ENCODE measurements at regions not wholly inside any gene's neighbourhood (a gene's known extent, or its start where the extent isn't known, plus 50 kb on each side); places are given as distances from the start of the nearest gene placed in this dataset.

DNA sequence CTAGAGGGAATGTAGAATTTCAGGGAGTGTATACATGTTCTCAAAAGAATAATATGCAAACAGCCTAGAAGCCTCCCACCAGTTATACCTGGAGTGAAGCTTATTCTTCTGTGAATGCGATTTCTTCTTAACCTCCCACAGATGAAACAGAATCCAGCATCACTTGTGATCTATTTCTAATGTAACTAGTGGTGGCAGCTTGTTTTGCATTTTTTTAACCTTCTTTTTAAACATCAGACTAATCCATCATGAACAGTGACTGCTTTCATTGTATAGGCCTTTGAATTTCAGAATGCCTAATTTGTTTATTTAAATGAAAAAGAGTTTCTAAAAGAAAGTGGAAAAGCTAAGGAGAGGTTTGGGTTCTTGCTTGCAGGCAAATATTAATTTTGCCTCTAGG is 85.7 kb upstream of the EPHA4 start:
- Histone ChIP-seq H4K20me1 (ENCODE audit: low read depth, low read length) (no peaks in the 10 kb centered on the region), H3K36me3 (ENCODE audit: low read length) (no peaks in the 10 kb centered on the region), H3K9me2 (replicated peaks; ENCODE audit: insufficient read depth, low read length) (no peaks in the 10 kb centered on the region), H3K4me3 (ENCODE audit: insufficient read depth, low read length, poor library complexity, severe bottlenecking) (no peak overlapping the region), H3K9ac (ENCODE audit: low read length) (no peak overlapping the region), H3K9me3 (ENCODE audit: insufficient read depth, low read length) (no peaks in the 10 kb centered on the region), H3K27me3 (ENCODE audit: low read length) (no peaks in the 10 kb centered on the region), H3K27ac (ENCODE audit: low read depth, low read length) (no peak overlapping the region), H3F3A (ENCODE audit: insufficient read depth) (no peaks in the 10 kb centered on the region), H3K79me2 (ENCODE audit: insufficient read depth, low read length) (no peaks in the 10 kb centered on the region), H3K4me2 (ENCODE audit: low read depth, low read length, poor library complexity, severe bottlenecking) (no peak overlapping the region), H2AFZ (ENCODE audit: low read depth, low read length, severe bottlenecking) (no peak overlapping the region)
- TF ChIP-seq, protein P1, sequence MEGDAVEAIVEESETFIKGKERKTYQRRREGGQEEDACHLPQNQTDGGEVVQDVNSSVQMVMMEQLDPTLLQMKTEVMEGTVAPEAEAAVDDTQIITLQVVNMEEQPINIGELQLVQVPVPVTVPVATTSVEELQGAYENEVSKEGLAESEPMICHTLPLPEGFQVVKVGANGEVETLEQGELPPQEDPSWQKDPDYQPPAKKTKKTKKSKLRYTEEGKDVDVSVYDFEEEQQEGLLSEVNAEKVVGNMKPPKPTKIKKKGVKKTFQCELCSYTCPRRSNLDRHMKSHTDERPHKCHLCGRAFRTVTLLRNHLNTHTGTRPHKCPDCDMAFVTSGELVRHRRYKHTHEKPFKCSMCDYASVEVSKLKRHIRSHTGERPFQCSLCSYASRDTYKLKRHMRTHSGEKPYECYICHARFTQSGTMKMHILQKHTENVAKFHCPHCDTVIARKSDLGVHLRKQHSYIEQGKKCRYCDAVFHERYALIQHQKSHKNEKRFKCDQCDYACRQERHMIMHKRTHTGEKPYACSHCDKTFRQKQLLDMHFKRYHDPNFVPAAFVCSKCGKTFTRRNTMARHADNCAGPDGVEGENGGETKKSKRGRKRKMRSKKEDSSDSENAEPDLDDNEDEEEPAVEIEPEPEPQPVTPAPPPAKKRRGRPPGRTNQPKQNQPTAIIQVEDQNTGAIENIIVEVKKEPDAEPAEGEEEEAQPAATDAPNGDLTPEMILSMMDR (IDR thresholded peaks at IDR 0.05; ENCODE audit: insufficient read depth, low read length, poor library complexity, severe bottlenecking), result no peak
- TF ChIP-seq EZH2phosphoT487 (conservative IDR thresholded peaks at IDR 0.05; ENCODE audit: low read length), result no peak

- no peaks in the 10 kb centered on the region for H3K36me3 ChIP-seq (ENCODE audit: low read length)
- H3K4me2 ChIP-seq (ENCODE audit: low read depth, low read length, poor library complexity, severe bottlenecking), result no peak overlapping the region
- TF ChIP-seq, protein P1 (IDR thresholded peaks at IDR 0.05; ENCODE audit: insufficient read depth, low read length, poor library complexity, severe bottlenecking), result no peak
- TF ChIP-seq EZH2phosphoT487 (conservative IDR thresholded peaks at IDR 0.05; ENCODE audit: low read length), result no peak
- no peaks in the 10 kb centered on the region for H3K79me2 ChIP-seq (ENCODE audit: insufficient read depth, low read length)
- no peak overlapping the region for H2AFZ ChIP-seq (ENCODE audit: low read depth, low read length, severe bottlenecking)
- no peaks in the 10 kb centered on the region for H4K20me1 ChIP-seq (ENCODE audit: low read depth, low read length)
- H3K27ac ChIP-seq (ENCODE audit: low read depth, low read length), result no peak overlapping the region
- H3K9ac ChIP-seq (ENCODE audit: low read length), result no peak overlapping the region
- H3K9me2 ChIP-seq (replicated peaks; ENCODE audit: insufficient read depth, low read length), result no peaks in the 10 kb centered on the region; the same call in none of the 2 replicates
- no peaks in the 10 kb centered on the region for H3F3A ChIP-seq (ENCODE audit: insufficient read depth)
- H3K4me3 ChIP-seq (ENCODE audit: insufficient read depth, low read length, poor library complexity, severe bottlenecking), result no peak overlapping the region
- no peaks in the 10 kb centered on the region; the same call in 1 of the 2 replicates for H3K27me3 ChIP-seq (ENCODE audit: low read length)
- no peaks in the 10 kb centered on the region for H3K9me3 ChIP-seq (ENCODE audit: insufficient read depth, low read length)
These were observed 83.2 kb upstream of the EPHA4 start for GRCh38 chr2:221655300-221655699.

- Histone ChIP-seq H3K27ac (ENCODE audit: low read depth, low read length) (no peak overlapping the region), H3K4me2 (ENCODE audit: low read depth, low read length, poor library complexity, severe bottlenecking) (no peak overlapping the region), H3K27me3 (ENCODE audit: low read length) (no peaks in the 10 kb centered on the region; the same call in 1 of the 2 replicates), H3K79me2 (ENCODE audit: insufficient read depth, low read length) (no peaks in the 10 kb centered on the region), H2AFZ (ENCODE audit: low read depth, low read length, severe bottlenecking) (no peak overlapping the region), H3K9me3 (ENCODE audit: insufficient read depth, low read length) (no peaks in the 10 kb centered on the region), H3F3A (ENCODE audit: insufficient read depth) (no peaks in the 10 kb centered on the region), H3K9ac (ENCODE audit: low read length) (no peak overlapping the region), H3K9me2 (replicated peaks; ENCODE audit: insufficient read depth, low read length) (no peaks in the 10 kb centered on the region; the same call in none of the 2 replicates), H3K36me3 (ENCODE audit: low read length) (no peaks in the 10 kb centered on the region), H3K4me3 (ENCODE audit: insufficient read depth, low read length, poor library complexity, severe bottlenecking) (no peak overlapping the region), H4K20me1 (ENCODE audit: low read depth, low read length) (no peaks in the 10 kb centered on the region)
- TF ChIP-seq EZH2phosphoT487 (conservative IDR thresholded peaks at IDR 0.05; ENCODE audit: low read length), result no peak
- TF ChIP-seq, protein P1 (IDR thresholded peaks at IDR 0.05; ENCODE audit: insufficient read depth, low read length, poor library complexity, severe bottlenecking), result no peak
These were observed 81.1 kb upstream of the EPHA4 start for GRCh38 chr2:221653182-221653581.
